Sigmoid colon (tissue), 6 donors: ENCODE measurements at regions not wholly inside any gene's neighbourhood (a gene's known extent, or its start where the extent isn't known, plus 50 kb on each side); places are given as distances from the start of the nearest gene placed in this dataset.

ENCODE experiments used
- DNase-seq: peaks from one replicate; pipeline ENCODE4 v3.0.0-alpha.2; 2019
- H3K27ac ChIP-seq, 4 donors: fragments of 200-600 bp; sonication (generic); one replicate each; pipeline ENCODE4 v1.5.1; 2016 to 2019; ENCODE audit warnings: mild to moderate bottlenecking in 1 of 4
- H3K27me3 ChIP-seq, 3 donors: fragments of 200-600 bp; sonication (generic); one replicate each; pipeline ENCODE4 v1.5.1; 2019; ENCODE audit warnings: mild to moderate bottlenecking in 1 of 3
- H3K36me3 ChIP-seq, 4 donors: fragments of 200-600 bp; sonication (generic); one replicate each; pipeline ENCODE4 v1.5.1; 2016 to 2019
- H3K4me1 ChIP-seq, 4 donors: fragments of 200-600 bp; sonication (generic); one replicate each; pipeline ENCODE4 v1.5.1; 2017 to 2019
- H3K4me3 ChIP-seq, 4 donors: fragments of 200-600 bp; sonication (generic); one replicate each; pipeline ENCODE4 v1.5.1; 2017 to 2019; ENCODE audit warnings: mild to moderate bottlenecking in 2 of 4, moderate library complexity in 1 of 4
- H3K9me3 ChIP-seq, 4 donors: fragments of 200-600 bp in 3 of 4; sonication (generic) in 3 of 4; one replicate each; pipeline versions ENCODE4 v1.5.1 to v1.6.1; 2013 to 2019
- CTCF ChIP-seq, 4 experiments: fragments of 450-650 bp in 3 of 4; fragments of 200-600 bp in 1 of 4; IDR thresholded peaks; one replicate each; pipeline ENCODE4 v1.5.1; 2016 to 2019; ENCODE audit warnings: antibody characterized with exemption in 4 of 4, mild to moderate bottlenecking in 3 of 4, moderate library complexity in 2 of 4
- EP300 ChIP-seq, 4 donors: sonication (generic); formaldehyde crosslinking; IDR thresholded peaks; one replicate each; pipeline ENCODE4 v1.6.1; 2017; ENCODE audit warnings: antibody characterized with exemption in 4 of 4
- POLR2A ChIP-seq, 2 donors: fragments of 450-650 bp; IDR thresholded peaks; one replicate each; pipeline ENCODE4 v1.6.1; 2016; ENCODE audit warnings: antibody characterized with exemption in 2 of 2, mild to moderate bottlenecking in 2 of 2, moderate library complexity in 2 of 2
- POLR2AphosphoS5 ChIP-seq, 4 donors: sonication (generic); formaldehyde crosslinking; IDR thresholded peaks; one replicate each; pipeline ENCODE4 v1.6.1; 2017; ENCODE audit warnings: antibody characterized with exemption in 4 of 4
- WGBS, 2 donors: extraction: QIAGEN DNeasy Blood & Tissue Kit; methylation state at CpG; one replicate each; pipeline ENCODE4 v1.1.7; 2013; 5-methylcytosine and 5-hydroxymethylcytosine counted together
- intact Hi-C: fragments of 100-400 bp; cut with DNase I; formaldehyde crosslinking; loops from one replicate; pipeline ENCODE4 v1.15.1; 2023
- donor health status: healthy with polysubstance abuse.
- donor health status: healthy.

- 80 to 86% methylated on average over 6 of the region's 6 CpGs for WGBS, 2 donors
- intact Hi-C loops: no loop called here
- H3K9me3 ChIP-seq: no peaks in the 10 kb centered on the region
- no peak overlapping the region for H3K4me3 ChIP-seq
- no peaks in the 10 kb centered on the region for H3K27me3 ChIP-seq
- H3K36me3 ChIP-seq: no peaks in the 10 kb centered on the region
- no peak overlapping the region for H3K27ac ChIP-seq
- DNase-seq: no peak
- TF ChIP-seq EP300 (IDR thresholded peaks at IDR 0.05): no peak
- no peak for TF ChIP-seq POLR2A (IDR thresholded peaks at IDR 0.05)
- no peak for TF ChIP-seq CTCF (IDR thresholded peaks at IDR 0.05)
- TF ChIP-seq POLR2AphosphoS5 (IDR thresholded peaks at IDR 0.05): no peak
- peaks cover 0 to 15% (median 8%) of the 10 kb centered on the region in 4 donors for H3K4me1 ChIP-seq
Observed at GRCh38 chr3:40872258-40872920, 326.9 kb upstream of the CTNNB1 start.

GRCh38 chr3:40873476-40873875, 325.8 kb upstream of the CTNNB1 start:
- no peak for TF ChIP-seq CTCF (IDR thresholded peaks at IDR 0.05)
- TF ChIP-seq EP300 (IDR thresholded peaks at IDR 0.05): no peak
- TF ChIP-seq POLR2AphosphoS5 (IDR thresholded peaks at IDR 0.05): no peak
- no peak for TF ChIP-seq POLR2A (IDR thresholded peaks at IDR 0.05)
- Histone ChIP-seq H3K27ac (no peak overlapping the region), H3K4me3 (no peak overlapping the region)

GRCh38 chr3:40873934-40874699, 325.2 kb upstream of the CTNNB1 start:
- TF ChIP-seq POLR2AphosphoS5 (IDR thresholded peaks at IDR 0.05): no peak
- TF ChIP-seq CTCF (IDR thresholded peaks at IDR 0.05): no peak
- TF ChIP-seq POLR2A (IDR thresholded peaks at IDR 0.05): no peak
- no peak for DNase-seq
- Histone ChIP-seq H3K27me3 (no peaks in the 10 kb centered on the region), H3K4me3 (no peak overlapping the region), H3K4me1 (peaks cover 0 to 32% (median 25%) of the 10 kb centered on the region in 4 donors), H3K27ac (no peak overlapping the region), H3K36me3 (no peaks in the 10 kb centered on the region), H3K9me3 (no peaks in the 10 kb centered on the region)
- intact Hi-C loops: no loop called here
- WGBS, 2 donors: 88 to 92% methylated on average over 6 of the region's 6 CpGs

More at GRCh38 chr3:40873476-40873875, 325.8 kb upstream of the CTNNB1 start:
- no peak for DNase-seq
- intact Hi-C loops: no loop called here
- peaks cover 0 to 25% (median 19%) of the 10 kb centered on the region in 4 donors for H3K4me1 ChIP-seq
- no peaks in the 10 kb centered on the region for H3K36me3 ChIP-seq
- 22 to 63% methylated on average over 2 of the region's 2 CpGs for WGBS, 2 donors
- H3K9me3 ChIP-seq: no peaks in the 10 kb centered on the region
- no peaks in the 10 kb centered on the region for H3K27me3 ChIP-seq

GRCh38 chr3:40875581-40875980, 323.7 kb upstream of the CTNNB1 start:
- TF ChIP-seq POLR2AphosphoS5 (IDR thresholded peaks at IDR 0.05): no peak
- DNase-seq: no peak
- Histone ChIP-seq H3K4me1 (peaks cover 0 to 38% (median 29%) of the 10 kb centered on the region in 4 donors), H3K27ac (no peak overlapping the region), H3K27me3 (no peaks in the 10 kb centered on the region), H3K36me3 (no peaks in the 10 kb centered on the region), H3K4me3 (no peak overlapping the region), H3K9me3 (no peaks in the 10 kb centered on the region)
- WGBS, 2 donors: 91 to 93% methylated on average over 1 of the region's 1 CpG
- intact Hi-C loops: no loop called here

- no peaks in the 10 kb centered on the region for H3K9me3 ChIP-seq
- WGBS, 2 donors: 80 to 91% methylated on average over 5 of the region's 5 CpGs
- peaks cover 0 to 38% (median 29%) of the 10 kb centered on the region in 4 donors for H3K4me1 ChIP-seq
- H3K27ac ChIP-seq: no peak overlapping the region
- no peaks in the 10 kb centered on the region for H3K27me3 ChIP-seq
- no peaks in the 10 kb centered on the region for H3K36me3 ChIP-seq
- no peak overlapping the region for H3K4me3 ChIP-seq
- intact Hi-C loops: no loop called here
- no peak for DNase-seq
- no peak for TF ChIP-seq CTCF (IDR thresholded peaks at IDR 0.05)
Observed at GRCh38 chr3:40876009-40876408, 323.3 kb upstream of the CTNNB1 start.
